ENCODE measurements at regions not wholly inside any gene's neighbourhood (a gene's known extent, or its start where the extent isn't known, plus 50 kb on each side); places are given as distances from the start of the nearest gene placed in this dataset.

GRCh38 chr4:117135634-117136354 lies 50.4 kb upstream of the TRAM1L1 start:
- TF ChIP-seq, protein P1, sequence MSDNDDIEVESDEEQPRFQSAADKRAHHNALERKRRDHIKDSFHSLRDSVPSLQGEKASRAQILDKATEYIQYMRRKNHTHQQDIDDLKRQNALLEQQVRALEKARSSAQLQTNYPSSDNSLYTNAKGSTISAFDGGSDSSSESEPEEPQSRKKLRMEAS (IDR thresholded peaks at IDR 0.05), result no peak
- TF ChIP-seq EP300 (IDR thresholded peaks at IDR 0.05; ENCODE audit: borderline replicate concordance) (no peak), TAF1 (IDR thresholded peaks at IDR 0.05; ENCODE audit: low read depth) (no peak), NFIC (IDR thresholded peaks at IDR 0.05) (no peak)
